HCT116 (cell line): ENCODE measurements at regions not wholly inside any gene's neighbourhood (a gene's known extent, or its start where the extent isn't known, plus 50 kb on each side); places are given as distances from the start of the nearest gene placed in this dataset.

ENCODE experiments used
- ATAC-seq: fragments of 200-7000 bp; cut with Tn5 transposase; 2 replicates; pipeline ENCODE4 v1.9.1; 2020; ENCODE audit warnings: mild to moderate bottlenecking, moderate library complexity
- BruUV-seq: library from RNA; stranded (reverse); fragments of 400-500 nt; replicated peaks from 2 replicates; lab custom pipeline; 2021; lab: Mats Ljungman, UMichigan
- CTCF ChIA-PET: fragments of 300-600 bp; sonication (Branson Sonifier 250); formaldehyde crosslinking; loops from one replicate; lab custom pipeline; 2021; ENCODE audit warnings: antibody characterized with exemption; lab: Charles Lee
- POLR2A ChIA-PET: fragments of 300-600, 350-600 bp; sonication (Branson Sonifier 250); formaldehyde crosslinking; loops from one replicate; lab custom pipeline; 2021; ENCODE audit warnings: antibody characterized with exemption; lab: Charles Lee
- RAD21 ChIA-PET, 2 experiments: fragments of 300-600 bp; sonication (Branson Sonifier 250); formaldehyde crosslinking; loops; one replicate each; lab custom pipeline; 2023; ENCODE audit warnings: low total read pairs in 2 of 2; ENCODE audit not compliant: uncharacterized antibody in 2 of 2, unreplicated experiment in 2 of 2, low non-redundant PET in 1 of 2; lab: Charles Lee
- DNase-seq: peaks from one replicate; pipeline ENCODE4 v3.0.0-alpha.2; 2010; ENCODE audit warnings: low read depth, low spot score
- H2AFZ ChIP-seq: fragments of 200-600 bp; shearing (Covaris generic), sonication (generic); 2 replicates; pipeline ENCODE4 v1.6.1; 2017; ENCODE audit warnings: low read depth, mixed run types, mixed read lengths, antibody characterized with exemption, low read length; ENCODE audit not compliant: poor library complexity, severe bottlenecking
- H3K27ac ChIP-seq: 2 replicates; pipeline ENCODE4 v1.5.1; 2012; ENCODE audit warnings: low read depth, low read length
- H3K27me3 ChIP-seq: fragments of 200-600 bp; sonication (generic); 2 replicates; pipeline ENCODE4 v1.6.1; 2016; ENCODE audit warnings: mixed run types, low read length, mixed read lengths; ENCODE audit not compliant: insufficient read depth
- H3K36me3 ChIP-seq, 2 experiments: fragments of 200-500 bp in 1 of 2; fragments of 200-600 bp in 1 of 2; sonication (Bioruptor generic) in 1 of 2; sonication (generic) in 1 of 2; 2 replicates each; pipeline versions ENCODE4 v1.5.1 to v1.6.1; 2014 to 2016; ENCODE audit warnings: low read length in 2 of 2, inconsistent platforms in 1 of 2, mixed read lengths in 1 of 2, mixed run types in 1 of 2; ENCODE audit not compliant: insufficient read depth in 2 of 2, control insufficient read depth in 1 of 2
- H3K4me1 ChIP-seq, 2 experiments: fragments of 200-600 bp in 1 of 2; sonication (generic) in 1 of 2; 2 replicates each; pipeline versions ENCODE4 v1.5.1 to v1.6.1; 2012 to 2017; ENCODE audit warnings: low read length in 2 of 2, inconsistent platforms in 1 of 2, mild to moderate bottlenecking in 1 of 2, mixed read lengths in 1 of 2, mixed run types in 1 of 2, moderate library complexity in 1 of 2; ENCODE audit not compliant: insufficient read depth in 2 of 2, control insufficient read depth in 1 of 2
- H3K4me2 ChIP-seq: fragments of 200-600 bp; sonication (generic); 2 replicates; pipeline ENCODE4 v1.6.1; 2017; ENCODE audit warnings: mixed run types, low read length, mixed read lengths
- H3K4me3 ChIP-seq, 2 experiments: fragments of 200-600 bp in 1 of 2; sonication (generic) in 1 of 2; replicated peaks in 1 of 2; 2 replicates each; pipeline ENCODE4 v1.5.1; 2011 to 2016; ENCODE audit warnings: low read length in 2 of 2, control low read depth in 1 of 2, low read depth in 1 of 2, mild to moderate bottlenecking in 1 of 2, mixed read lengths in 1 of 2, mixed run types in 1 of 2
- H3K79me2 ChIP-seq: fragments of 200-600 bp; sonication (generic); 2 replicates; pipeline ENCODE4 v1.6.1; 2017; ENCODE audit warnings: mild to moderate bottlenecking, mixed run types, low read length, moderate library complexity, mixed read lengths; ENCODE audit not compliant: insufficient read depth
- H3K9ac ChIP-seq: fragments of 200-600 bp; sonication (generic); 2 replicates; pipeline ENCODE4 v1.6.1; 2016; ENCODE audit warnings: low read length, mixed read lengths
- H3K9me2 ChIP-seq: fragments of 200-600 bp; sonication (generic), shearing (Covaris generic); 2 replicates; pipeline ENCODE4 v1.6.1; 2017; ENCODE audit warnings: mixed run types, mild to moderate bottlenecking, moderate library complexity; ENCODE audit not compliant: insufficient read depth
- H3K9me3 ChIP-seq, 2 experiments: fragments of 200-500 bp in 1 of 2; fragments of 200-600 bp in 1 of 2; sonication (Bioruptor generic) in 1 of 2; sonication (generic) in 1 of 2; 2 replicates each; pipeline ENCODE4 v1.6.1; 2014 to 2017; ENCODE audit warnings: low read length in 2 of 2, mixed read lengths in 2 of 2, inconsistent platforms in 1 of 2, low read depth in 1 of 2, mild to moderate bottlenecking in 1 of 2, mixed run types in 1 of 2, moderate library complexity in 1 of 2; ENCODE audit not compliant: control insufficient read depth in 1 of 2, insufficient read depth in 1 of 2
- H4K20me1 ChIP-seq: fragments of 200-600 bp; sonication (generic), shearing (Covaris generic); 2 replicates; pipeline ENCODE4 v1.6.1; 2017; ENCODE audit warnings: mixed run types, mild to moderate bottlenecking, moderate library complexity; ENCODE audit not compliant: insufficient read depth
- CBX3 ChIP-seq: IDR thresholded peaks from 2 replicates; pipeline ENCODE4 v1.6.1; 2012; ENCODE audit warnings: low read depth
- CEBPB ChIP-seq: IDR thresholded peaks from 2 replicates; pipeline ENCODE4 v1.6.1; 2012; ENCODE audit warnings: low read depth
- ELF1 ChIP-seq: IDR thresholded peaks from 2 replicates; pipeline ENCODE4 v1.6.1; 2012; ENCODE audit warnings: low read depth, borderline replicate concordance
- EZH2 ChIP-seq: fragments of 200-600 bp; sonication (generic); IDR thresholded peaks from 2 replicates; pipeline ENCODE4 v1.6.1; 2017; ENCODE audit warnings: antibody characterized with exemption, mixed run types
- JUND ChIP-seq: IDR thresholded peaks from 2 replicates; pipeline ENCODE4 v1.6.1; 2012
- RAD21 ChIP-seq: IDR thresholded peaks from 2 replicates; pipeline ENCODE4 v1.6.1; 2012; ENCODE audit warnings: low read depth, mild to moderate bottlenecking
- SIN3A ChIP-seq: IDR thresholded peaks from 2 replicates; pipeline ENCODE4 v1.6.1; 2012; ENCODE audit warnings: low read depth
- SP1 ChIP-seq: IDR thresholded peaks from 2 replicates; pipeline ENCODE4 v1.6.1; 2012; ENCODE audit warnings: low read depth
- SRF ChIP-seq: IDR thresholded peaks from 2 replicates; pipeline ENCODE4 v1.6.1; 2012; ENCODE audit warnings: low read depth
- TCF7L2 ChIP-seq: IDR thresholded peaks from 2 replicates; pipeline ENCODE4 v1.7.0; 2011; ENCODE audit warnings: borderline replicate concordance, inconsistent platforms; ENCODE audit not compliant: insufficient read depth, insufficient read length; ENCODE audit errors: extremely low read depth
- YY1 ChIP-seq: IDR thresholded peaks from 2 replicates; pipeline ENCODE4 v1.6.1; 2011; ENCODE audit warnings: low read length, low read depth, moderate library complexity, mild to moderate bottlenecking; ENCODE audit not compliant: insufficient replicate concordance; ENCODE audit errors: extremely low read depth
- ZFX ChIP-seq: fragments of 450-650 bp; IDR thresholded peaks from 2 replicates; pipeline ENCODE4 v1.6.1; 2017
- ZNF274 ChIP-seq: fragments of 200-500 bp; sonication (Bioruptor generic); IDR thresholded peaks from 2 replicates; pipeline ENCODE4 v1.6.1; 2014; ENCODE audit warnings: mild to moderate bottlenecking, low read depth, low read length, inconsistent platforms
- intact Hi-C: fragments of 100-400 bp; cut with micrococcal nuclease; formaldehyde crosslinking; loops from 2 replicates; pipeline ENCODE4 v1.10.0; 2022
- TF ChIP-seq, protein P1 (sequence below): IDR thresholded peaks from 2 replicates; pipeline ENCODE4 v1.6.1; 2012; ENCODE audit warnings: low read depth

DNA sequence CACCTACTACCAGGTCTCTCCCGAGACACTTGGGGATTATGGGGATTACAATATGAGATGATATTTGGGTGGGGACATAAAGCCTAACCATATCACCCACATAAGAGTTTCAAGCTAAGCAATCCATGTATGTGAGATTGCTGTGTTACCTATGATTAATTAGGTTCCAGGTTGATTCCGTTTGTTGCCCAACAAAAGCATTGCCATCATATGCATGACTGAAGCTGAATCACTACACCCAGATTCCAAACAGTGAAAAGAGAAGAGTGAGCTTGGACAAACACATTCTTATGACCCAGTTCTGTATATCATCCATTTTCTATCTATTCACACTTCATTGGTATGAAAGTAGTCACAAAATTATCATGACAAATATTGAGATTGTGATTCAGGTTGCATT, 952.5 kb upstream of the MAN1A1 start:
- RAD21 ChIA-PET = no interaction called here
- no peak overlapping the region for H3K4me2 ChIP-seq
- TF ChIP-seq ZNF274 (no peak), SRF (no peak), JUND (no peak), SP1 (no peak), EZH2 (no peak)
- TF ChIP-seq, protein P1, sequence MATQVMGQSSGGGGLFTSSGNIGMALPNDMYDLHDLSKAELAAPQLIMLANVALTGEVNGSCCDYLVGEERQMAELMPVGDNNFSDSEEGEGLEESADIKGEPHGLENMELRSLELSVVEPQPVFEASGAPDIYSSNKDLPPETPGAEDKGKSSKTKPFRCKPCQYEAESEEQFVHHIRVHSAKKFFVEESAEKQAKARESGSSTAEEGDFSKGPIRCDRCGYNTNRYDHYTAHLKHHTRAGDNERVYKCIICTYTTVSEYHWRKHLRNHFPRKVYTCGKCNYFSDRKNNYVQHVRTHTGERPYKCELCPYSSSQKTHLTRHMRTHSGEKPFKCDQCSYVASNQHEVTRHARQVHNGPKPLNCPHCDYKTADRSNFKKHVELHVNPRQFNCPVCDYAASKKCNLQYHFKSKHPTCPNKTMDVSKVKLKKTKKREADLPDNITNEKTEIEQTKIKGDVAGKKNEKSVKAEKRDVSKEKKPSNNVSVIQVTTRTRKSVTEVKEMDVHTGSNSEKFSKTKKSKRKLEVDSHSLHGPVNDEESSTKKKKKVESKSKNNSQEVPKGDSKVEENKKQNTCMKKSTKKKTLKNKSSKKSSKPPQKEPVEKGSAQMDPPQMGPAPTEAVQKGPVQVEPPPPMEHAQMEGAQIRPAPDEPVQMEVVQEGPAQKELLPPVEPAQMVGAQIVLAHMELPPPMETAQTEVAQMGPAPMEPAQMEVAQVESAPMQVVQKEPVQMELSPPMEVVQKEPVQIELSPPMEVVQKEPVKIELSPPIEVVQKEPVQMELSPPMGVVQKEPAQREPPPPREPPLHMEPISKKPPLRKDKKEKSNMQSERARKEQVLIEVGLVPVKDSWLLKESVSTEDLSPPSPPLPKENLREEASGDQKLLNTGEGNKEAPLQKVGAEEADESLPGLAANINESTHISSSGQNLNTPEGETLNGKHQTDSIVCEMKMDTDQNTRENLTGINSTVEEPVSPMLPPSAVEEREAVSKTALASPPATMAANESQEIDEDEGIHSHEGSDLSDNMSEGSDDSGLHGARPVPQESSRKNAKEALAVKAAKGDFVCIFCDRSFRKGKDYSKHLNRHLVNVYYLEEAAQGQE = no peak
- H3K4me3 ChIP-seq = no peak overlapping the region
- no TSS peak for BruUV-seq
- POLR2A ChIA-PET = no interaction called here
- DNase-seq = no peak
- no peak overlapping the region for H3K27ac ChIP-seq
- no peaks in the 10 kb centered on the region for H3K27me3 ChIP-seq
- no peak for ATAC-seq
- CTCF ChIA-PET = no interaction called here
- no peaks in the 10 kb centered on the region for H3K9me2 ChIP-seq
- H3K79me2 ChIP-seq = no peaks in the 10 kb centered on the region
- H2AFZ ChIP-seq = no peak overlapping the region
- no peaks in the 10 kb centered on the region for H3K4me1 ChIP-seq
- H3K9me3 ChIP-seq = no peaks in the 10 kb centered on the region
- H4K20me1 ChIP-seq = no peaks in the 10 kb centered on the region
- no peak overlapping the region for H3K9ac ChIP-seq
- H3K36me3 ChIP-seq = no peaks in the 10 kb centered on the region
- intact Hi-C loops = no loop called here

DNA sequence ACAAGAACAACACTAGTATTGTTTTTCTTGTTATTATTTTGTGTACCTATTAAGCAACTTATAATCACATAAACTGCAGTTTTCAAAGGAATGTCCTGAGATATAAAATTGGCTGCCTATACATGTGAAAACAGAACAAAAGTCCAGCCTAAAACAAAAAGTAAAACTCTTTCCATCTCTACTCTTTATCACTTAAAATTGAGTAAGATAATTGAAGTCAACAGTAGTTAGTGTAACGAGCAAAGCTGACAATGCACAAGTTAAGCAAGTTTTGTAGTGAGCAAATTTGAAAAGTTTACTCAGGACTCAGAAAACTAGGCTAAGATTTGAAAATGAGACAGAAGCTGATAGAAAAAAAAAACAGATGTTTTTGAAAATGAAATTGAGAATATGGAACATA, 941.4 kb upstream of the MAN1A1 start:
- ChIA-PET CTCF (no interaction called here), POLR2A (no interaction called here)
- ATAC-seq = no peak

More for the DNA sequence above, 941.4 kb upstream of the MAN1A1 start:
- no peaks in the 10 kb centered on the region for H3K27me3 ChIP-seq
- RAD21 ChIA-PET = no interaction called here
- no peaks in the 10 kb centered on the region for H3K79me2 ChIP-seq
- no peaks in the 10 kb centered on the region for H4K20me1 ChIP-seq
- no peaks in the 10 kb centered on the region for H3K36me3 ChIP-seq
- intact Hi-C loops = no loop called here
- no peaks in the 10 kb centered on the region for H3K9me3 ChIP-seq
- no peaks in the 10 kb centered on the region for H3K9me2 ChIP-seq
- H3K4me1 ChIP-seq = no peaks in the 10 kb centered on the region
- peak overlapping the region; percentile 46 for H2AFZ ChIP-seq
- DNase-seq = no peak
- no peak overlapping the region for H3K9ac ChIP-seq
- no peak overlapping the region for H3K27ac ChIP-seq
- BruUV-seq = no TSS peak
- H3K4me2 ChIP-seq = no peak overlapping the region
- no peak overlapping the region for H3K4me3 ChIP-seq
- TF ChIP-seq ZFX = no peak
- TF ChIP-seq CBX3 = no peak
- TF ChIP-seq ZNF274 = no peak
- no peak for TF ChIP-seq RAD21
- TF ChIP-seq ELF1 = no peak
- TF ChIP-seq YY1 = no peak
- no peak for TF ChIP-seq SP1
- TF ChIP-seq TCF7L2 = no peak
- TF ChIP-seq CEBPB = no peak
- no peak for TF ChIP-seq SIN3A
- TF ChIP-seq JUND = no peak
